ENCODE measurements at regions not wholly inside any gene's neighbourhood (a gene's known extent, or its start where the extent isn't known, plus 50 kb on each side); places are given as distances from the start of the nearest gene placed in this dataset.

DNA sequence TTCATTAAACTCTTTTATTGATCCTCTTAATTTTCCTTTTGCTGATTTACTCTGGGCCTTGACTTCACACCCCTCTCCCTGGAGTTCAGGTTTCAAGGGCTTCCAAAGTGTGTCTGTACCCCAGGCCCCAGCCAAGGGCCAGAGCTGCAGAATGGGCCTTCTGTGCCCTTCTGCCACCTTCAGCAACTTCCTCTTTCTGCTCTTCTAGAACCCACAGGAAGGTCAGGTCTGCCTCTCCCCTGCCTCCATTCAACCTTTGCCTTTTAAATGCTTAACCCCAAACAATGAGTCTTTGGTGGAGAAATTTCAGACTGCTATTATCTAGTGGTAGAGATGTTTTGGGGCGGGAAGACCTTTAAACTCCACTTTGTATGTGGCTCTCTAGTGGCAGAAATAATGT, 63.1 kb downstream of the TSN start:
- H4K20me1 ChIP-seq (ENCODE audit: insufficient read depth, low read length) = no peaks in the 10 kb centered on the region
- intact Hi-C loops (cut with micrococcal nuclease) = no loop called here
- no peaks in the 10 kb centered on the region for H3K9me3 ChIP-seq (replicated peaks in 1 of 2; ENCODE audit: control insufficient read depth in 1 of 2, insufficient read depth in 1 of 2, low read length in 2 of 2)
- Mint-ChIP-seq H3K9me3 (peaks cover 0 to 4% (median 0%) of the 10 kb centered on the region in 7 donors), H3K4me3 (no peak overlapping the region), H3K4me1 (peaks cover 6% of the 10 kb centered on the region), H3K27me3 (ENCODE audit: low read depth in 3 of 3) (peaks cover 0 to 4% (median 3%) of the 10 kb centered on the region in 3 donors), H3K27ac (no peak overlapping the region), H3K36me3 (no peaks in the 10 kb centered on the region)
- H3K4me3 ChIP-seq (replicated peaks in 1 of 3; ENCODE audit: low read depth in 2 of 3, low read length in 3 of 3) = no peak overlapping the region
- H3K27me3 ChIP-seq (ENCODE audit: control insufficient read depth in 2 of 2, insufficient read depth in 2 of 2, low read length in 2 of 2) = no peaks in the 10 kb centered on the region
- WGBS (ENCODE audit: insufficient coverage) = no CpG with 5 or more reads among the region's 1 CpG
- no peaks in the 10 kb centered on the region for H3K4me1 ChIP-seq (ENCODE audit: control insufficient read depth in 1 of 2, insufficient read depth in 2 of 2, low read length in 2 of 2)
- TF ChIP-seq CTCF (IDR thresholded peaks at IDR 0.05) = no peak
- H3K36me3 ChIP-seq (replicated peaks in 1 of 2; ENCODE audit: control insufficient read depth in 1 of 2, insufficient read depth in 2 of 2, low read length in 2 of 2) = no peaks in the 10 kb centered on the region
- H3K79me2 ChIP-seq (ENCODE audit: insufficient read depth, low read length) = no peaks in the 10 kb centered on the region
- H2AFZ ChIP-seq (ENCODE audit: insufficient read depth, low read depth, low read length, poor library complexity, severe bottlenecking) = no peak overlapping the region
- no peak overlapping the region for H3K9ac ChIP-seq (ENCODE audit: insufficient read depth, low read length, poor library complexity, severe bottlenecking)
- H3K4me2 ChIP-seq (replicated peaks; ENCODE audit: extremely low read depth, low read length, poor library complexity, severe bottlenecking) = no peak overlapping the region
- no peak for DNase-seq
- H3K27ac ChIP-seq (ENCODE audit: low read depth in 1 of 2, low read length in 2 of 2) = no peak overlapping the region

DNA sequence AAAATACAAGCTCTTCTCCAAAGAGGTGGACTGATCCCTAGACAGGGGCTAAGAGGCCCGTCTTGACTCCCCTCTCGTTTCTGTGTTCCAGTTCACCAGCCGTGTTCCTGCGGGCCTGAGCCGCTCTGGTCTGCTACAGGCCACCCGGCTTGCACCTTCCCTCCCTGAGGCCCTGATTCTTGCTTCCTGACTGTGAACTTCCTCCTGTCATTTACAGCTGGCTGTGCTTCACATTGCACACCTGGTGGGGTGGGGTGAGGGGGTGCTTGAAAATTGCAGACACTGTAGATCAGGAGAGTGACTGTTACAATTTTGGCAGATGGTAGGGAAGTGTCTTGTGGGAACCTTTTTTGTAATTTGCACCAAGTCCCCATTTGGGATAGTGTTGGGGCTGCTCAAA, 64.4 kb downstream of the TSN start:
- no peak overlapping the region for H2AFZ ChIP-seq (ENCODE audit: insufficient read depth, low read depth, low read length, poor library complexity, severe bottlenecking)
- no peak for DNase-seq
- H3K27me3 ChIP-seq (ENCODE audit: control insufficient read depth in 2 of 2, insufficient read depth in 2 of 2, low read length in 2 of 2) = no peaks in the 10 kb centered on the region
- no peaks in the 10 kb centered on the region for H3K4me1 Mint-ChIP-seq
- H3K27me3 Mint-ChIP-seq (ENCODE audit: low read depth in 3 of 3) = peaks cover 0 to 4% (median 3%) of the 10 kb centered on the region in 3 donors
- H4K20me1 ChIP-seq (ENCODE audit: insufficient read depth, low read length) = no peaks in the 10 kb centered on the region
- TF ChIP-seq CTCF (IDR thresholded peaks at IDR 0.05) = no peak
- H3K36me3 Mint-ChIP-seq = no peaks in the 10 kb centered on the region
- H3K27ac ChIP-seq (ENCODE audit: low read depth in 1 of 2, low read length in 2 of 2) = no peak overlapping the region
- no peaks in the 10 kb centered on the region for H3K36me3 ChIP-seq (replicated peaks in 1 of 2; ENCODE audit: control insufficient read depth in 1 of 2, insufficient read depth in 2 of 2, low read length in 2 of 2)
- no peak overlapping the region for H3K27ac Mint-ChIP-seq
- WGBS (ENCODE audit: insufficient coverage) = 83% methylated on average over 6 of the region's 6 CpGs
- H3K9me3 Mint-ChIP-seq = no peaks in the 10 kb centered on the region
- H3K4me3 Mint-ChIP-seq = no peak overlapping the region
- H3K9ac ChIP-seq (ENCODE audit: insufficient read depth, low read length, poor library complexity, severe bottlenecking) = no peak overlapping the region
- H3K4me1 ChIP-seq (ENCODE audit: control insufficient read depth in 1 of 2, insufficient read depth in 2 of 2, low read length in 2 of 2) = no peaks in the 10 kb centered on the region
- no peaks in the 10 kb centered on the region for H3K9me3 ChIP-seq (replicated peaks in 1 of 2; ENCODE audit: control insufficient read depth in 1 of 2, insufficient read depth in 1 of 2, low read length in 2 of 2)
- no peak overlapping the region for H3K4me3 ChIP-seq (replicated peaks in 1 of 3; ENCODE audit: low read depth in 2 of 3, low read length in 3 of 3)
- H3K4me2 ChIP-seq (replicated peaks; ENCODE audit: extremely low read depth, low read length, poor library complexity, severe bottlenecking) = no peak overlapping the region
- intact Hi-C loops (cut with micrococcal nuclease) = no loop called here
- H3K79me2 ChIP-seq (ENCODE audit: insufficient read depth, low read length) = no peaks in the 10 kb centered on the region
